ENCODE measurements at regions not wholly inside any gene's neighbourhood (a gene's known extent, or its start where the extent isn't known, plus 50 kb on each side); places are given as distances from the start of the nearest gene placed in this dataset.

GRCh38 chr5:98258939-98259338 lies 514.5 kb upstream of the RGMB start:
- TF ChIP-seq CTCF (IDR thresholded peaks at IDR 0.05; ENCODE audit: insufficient read depth, low read depth, low read length), result no peak
- no peak for TF ChIP-seq EZH2 (IDR thresholded peaks at IDR 0.05; ENCODE audit: insufficient read depth, low read length)
